Glomerular visceral epithelial cell (primary cell): ENCODE measurements at regions not wholly inside any gene's neighbourhood (a gene's known extent, or its start where the extent isn't known, plus 50 kb on each side); places are given as distances from the start of the nearest gene placed in this dataset.

Experiments used
- DNase-seq: peaks from one replicate; pipeline ENCODE4 v3.0.0-alpha.2; 2016; ENCODE audit errors: extremely low spot score

- no peak for DNase-seq
Measured at GRCh38 chr7:42292991-42293521, 56.0 kb upstream of the GLI3 start.

- DNase-seq, result no peak
Measured at GRCh38 chr7:42289473-42289872, 52.5 kb upstream of the GLI3 start.
